ENCODE measurements at regions not wholly inside any gene's neighbourhood (a gene's known extent, or its start where the extent isn't known, plus 50 kb on each side); places are given as distances from the start of the nearest gene placed in this dataset.

GRCh38 chr10:108384378-108384777, 1219.9 kb upstream of the SORCS1 start:
- intact Hi-C loops (cut with DNase I; ENCODE audit: low total_unique reads), result no loop called here
- H3K27me3 ChIP-seq, result no peaks in the 10 kb centered on the region
- H3K9me3 ChIP-seq, result no peaks in the 10 kb centered on the region
- H3K36me3 ChIP-seq, result no peaks in the 10 kb centered on the region
- DNase-seq, result no peak
- no peak for TF ChIP-seq CTCF (IDR thresholded peaks at IDR 0.05)
- H3K4me1 ChIP-seq, result no peaks in the 10 kb centered on the region
- no peak overlapping the region for H3K27ac ChIP-seq
- H3K4me3 ChIP-seq, result no peak overlapping the region

- Histone ChIP-seq H3K27me3 (no peaks in the 10 kb centered on the region), H3K4me1 (no peaks in the 10 kb centered on the region), H3K9me3 (no peaks in the 10 kb centered on the region), H3K4me3 (no peak overlapping the region), H3K27ac (no peak overlapping the region), H3K36me3 (no peaks in the 10 kb centered on the region)
- intact Hi-C loops (cut with DNase I; ENCODE audit: low total_unique reads), result no loop called here
- DNase-seq, result no peak
- no peak for TF ChIP-seq CTCF (IDR thresholded peaks at IDR 0.05)
These were observed 1214.3 kb upstream of the SORCS1 start for GRCh38 chr10:108378779-108379178.

- intact Hi-C loops (cut with DNase I; ENCODE audit: low total_unique reads), result no loop called here
- H3K9me3 ChIP-seq, result no peaks in the 10 kb centered on the region
These were observed 1211.2 kb upstream of the SORCS1 start for GRCh38 chr10:108375691-108376090.

GRCh38 chr10:108374991-108375390, 1210.5 kb upstream of the SORCS1 start:
- Histone ChIP-seq H3K36me3 (no peaks in the 10 kb centered on the region), H3K4me1 (no peaks in the 10 kb centered on the region), H3K27me3 (no peaks in the 10 kb centered on the region), H3K9me3 (no peaks in the 10 kb centered on the region), H3K27ac (no peak overlapping the region), H3K4me3 (no peak overlapping the region)
- DNase-seq, result no peak
- TF ChIP-seq CTCF (IDR thresholded peaks at IDR 0.05), result no peak
- intact Hi-C loops (cut with DNase I; ENCODE audit: low total_unique reads), result no loop called here

More at GRCh38 chr10:108375691-108376090, 1211.2 kb upstream of the SORCS1 start:
- Histone ChIP-seq H3K36me3 (no peaks in the 10 kb centered on the region), H3K4me1 (no peaks in the 10 kb centered on the region), H3K4me3 (no peak overlapping the region), H3K27ac (no peak overlapping the region), H3K27me3 (no peaks in the 10 kb centered on the region)
- no peak for TF ChIP-seq CTCF (IDR thresholded peaks at IDR 0.05)
- DNase-seq, result no peak

GRCh38 chr10:108365541-108365940, 1201.0 kb upstream of the SORCS1 start:
- Histone ChIP-seq H3K4me3 (no peak overlapping the region), H3K9me3 (no peaks in the 10 kb centered on the region), H3K36me3 (no peaks in the 10 kb centered on the region), H3K4me1 (no peaks in the 10 kb centered on the region), H3K27ac (no peak overlapping the region), H3K27me3 (no peaks in the 10 kb centered on the region)
- intact Hi-C loops (cut with DNase I; ENCODE audit: low total_unique reads), result no loop called here
- no peak for TF ChIP-seq CTCF (IDR thresholded peaks at IDR 0.05)
- DNase-seq, result no peak

DNA sequence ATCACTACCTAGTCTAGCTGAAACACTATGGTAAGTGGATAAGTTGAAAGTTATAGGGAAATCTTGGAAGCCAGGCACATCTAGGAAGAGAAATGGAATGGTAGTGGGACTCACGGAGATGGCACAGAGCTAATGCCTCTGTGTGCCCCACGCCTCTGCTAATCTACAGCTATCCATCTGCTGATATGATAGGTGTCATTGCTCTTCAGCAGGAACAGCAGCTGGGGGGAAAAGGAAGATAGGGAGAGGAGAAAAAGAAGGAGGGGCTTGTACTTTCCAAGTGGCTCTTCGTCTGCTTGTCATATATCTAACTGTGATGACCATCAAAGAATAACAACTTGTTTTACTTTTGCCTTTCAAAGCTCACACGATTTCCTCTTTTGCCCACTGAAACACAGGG, 1199.1 kb upstream of the SORCS1 start:
- Histone ChIP-seq H3K36me3 (no peaks in the 10 kb centered on the region), H3K9me3 (no peaks in the 10 kb centered on the region), H3K4me1 (no peaks in the 10 kb centered on the region), H3K27me3 (no peaks in the 10 kb centered on the region), H3K27ac (no peak overlapping the region), H3K4me3 (no peak overlapping the region)
- TF ChIP-seq CTCF (IDR thresholded peaks at IDR 0.05), result no peak
- no peak for DNase-seq
- intact Hi-C loops (cut with DNase I; ENCODE audit: low total_unique reads), result no loop called here
